Upper lobe of left lung (tissue), 4 donors: ENCODE measurements at regions not wholly inside any gene's neighbourhood (a gene's known extent, or its start where the extent isn't known, plus 50 kb on each side); places are given as distances from the start of the nearest gene placed in this dataset.

Experiments
- CTCF ChIP-seq, 6 experiments: fragments of 450-650 bp in 4 of 6; fragments of 200-600 bp in 2 of 6; sonication (generic) in 2 of 6; IDR thresholded peaks; one replicate each; pipeline ENCODE4 v1.5.1; 2016 to 2019; ENCODE audit warnings: antibody characterized with exemption in 6 of 6
- EP300 ChIP-seq, 4 donors: sonication (generic); formaldehyde crosslinking; IDR thresholded peaks; one replicate each; pipeline ENCODE4 v1.5.1; 2017; ENCODE audit warnings: antibody characterized with exemption in 4 of 4, control low read depth in 2 of 4
- POLR2A ChIP-seq, 4 donors: fragments of 450-650 bp; IDR thresholded peaks; one replicate each; pipeline ENCODE4 v1.5.1; 2016 to 2017; ENCODE audit warnings: antibody characterized with exemption in 4 of 4, mild to moderate bottlenecking in 2 of 4
- POLR2AphosphoS5 ChIP-seq, 2 donors: sonication (generic); formaldehyde crosslinking; IDR thresholded peaks; one replicate each; pipeline ENCODE4 v1.5.1; 2017; ENCODE audit warnings: antibody characterized with exemption in 2 of 2

GRCh38 chr14:89674240-89674639 lies 257.2 kb upstream of the FOXN3 start:
- TF ChIP-seq CTCF (IDR thresholded peaks at IDR 0.05) = no peak
- TF ChIP-seq EP300 (IDR thresholded peaks at IDR 0.05) = no peak
- no peak for TF ChIP-seq POLR2AphosphoS5 (IDR thresholded peaks at IDR 0.05)
- TF ChIP-seq POLR2A (IDR thresholded peaks at IDR 0.05) = no peak
